22Rv1 (cell line): ENCODE measurements at regions not wholly inside any gene's neighbourhood (a gene's known extent, or its start where the extent isn't known, plus 50 kb on each side); places are given as distances from the start of the nearest gene placed in this dataset.

Source experiments
- ZFX ChIP-seq: fragments of 450-650 bp; IDR thresholded peaks from 2 replicates; pipeline ENCODE4 v1.6.1; 2017; ENCODE audit warnings: antibody characterized with exemption, borderline replicate concordance
- TF ChIP-seq, protein P1 (sequence below): fragments of 450-650 bp; IDR thresholded peaks from 2 replicates; pipeline ENCODE4 v1.5.1; 2017; ENCODE audit warnings: mild to moderate bottlenecking

DNA sequence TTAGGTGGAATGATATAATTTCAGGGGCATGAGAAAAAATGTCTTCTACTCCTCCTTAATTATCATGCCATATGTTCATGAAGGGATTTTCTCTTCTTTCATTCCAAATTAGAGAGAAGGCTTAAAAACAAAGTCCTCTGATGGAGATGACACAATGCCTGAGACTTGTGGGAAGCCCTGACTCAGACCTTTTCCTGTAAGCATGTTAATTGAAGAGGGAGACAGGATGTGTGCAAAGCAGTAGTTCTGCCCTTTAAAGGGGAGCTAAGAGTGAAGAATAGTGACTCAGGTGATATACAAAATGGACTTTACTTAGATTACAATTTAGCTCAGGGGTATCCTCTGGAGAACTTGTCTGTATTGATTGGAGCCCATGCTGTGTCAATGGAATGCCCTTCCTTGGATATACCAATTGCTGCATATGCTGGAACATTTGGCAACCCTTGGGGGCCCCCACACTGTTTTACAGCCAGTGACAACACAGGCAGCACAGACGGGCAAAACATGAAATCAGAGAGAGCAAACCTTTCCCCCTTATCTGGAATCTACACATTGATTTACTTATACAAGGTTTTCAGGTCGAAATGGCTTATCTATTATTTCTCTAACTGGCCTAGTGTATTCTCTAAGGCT lies 81.3 kb downstream of the IZUMO3 start:
- TF ChIP-seq, protein P1, sequence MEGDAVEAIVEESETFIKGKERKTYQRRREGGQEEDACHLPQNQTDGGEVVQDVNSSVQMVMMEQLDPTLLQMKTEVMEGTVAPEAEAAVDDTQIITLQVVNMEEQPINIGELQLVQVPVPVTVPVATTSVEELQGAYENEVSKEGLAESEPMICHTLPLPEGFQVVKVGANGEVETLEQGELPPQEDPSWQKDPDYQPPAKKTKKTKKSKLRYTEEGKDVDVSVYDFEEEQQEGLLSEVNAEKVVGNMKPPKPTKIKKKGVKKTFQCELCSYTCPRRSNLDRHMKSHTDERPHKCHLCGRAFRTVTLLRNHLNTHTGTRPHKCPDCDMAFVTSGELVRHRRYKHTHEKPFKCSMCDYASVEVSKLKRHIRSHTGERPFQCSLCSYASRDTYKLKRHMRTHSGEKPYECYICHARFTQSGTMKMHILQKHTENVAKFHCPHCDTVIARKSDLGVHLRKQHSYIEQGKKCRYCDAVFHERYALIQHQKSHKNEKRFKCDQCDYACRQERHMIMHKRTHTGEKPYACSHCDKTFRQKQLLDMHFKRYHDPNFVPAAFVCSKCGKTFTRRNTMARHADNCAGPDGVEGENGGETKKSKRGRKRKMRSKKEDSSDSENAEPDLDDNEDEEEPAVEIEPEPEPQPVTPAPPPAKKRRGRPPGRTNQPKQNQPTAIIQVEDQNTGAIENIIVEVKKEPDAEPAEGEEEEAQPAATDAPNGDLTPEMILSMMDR, result no peak
- no peak for TF ChIP-seq ZFX
